Uterus (tissue), 2 donors: ENCODE measurements at regions not wholly inside any gene's neighbourhood (a gene's known extent, or its start where the extent isn't known, plus 50 kb on each side); places are given as distances from the start of the nearest gene placed in this dataset.

ENCODE experiments used
- POLR2A ChIP-seq, 2 donors: fragments of 450-650 bp; IDR thresholded peaks; one replicate each; pipeline ENCODE4 v1.6.1; 2016; ENCODE audit warnings: antibody characterized with exemption in 2 of 2, mild to moderate bottlenecking in 1 of 2, moderate library complexity in 1 of 2
- TF ChIP-seq, protein P1 (sequence below), 4 experiments: fragments of 200-600 bp in 2 of 4; fragments of 450-650 bp in 2 of 4; sonication (generic) in 2 of 4; IDR thresholded peaks; one replicate each; pipeline ENCODE4 v1.5.1; 2016 to 2019; ENCODE audit warnings: antibody characterized with exemption in 4 of 4, mild to moderate bottlenecking in 2 of 4, moderate library complexity in 1 of 4

DNA sequence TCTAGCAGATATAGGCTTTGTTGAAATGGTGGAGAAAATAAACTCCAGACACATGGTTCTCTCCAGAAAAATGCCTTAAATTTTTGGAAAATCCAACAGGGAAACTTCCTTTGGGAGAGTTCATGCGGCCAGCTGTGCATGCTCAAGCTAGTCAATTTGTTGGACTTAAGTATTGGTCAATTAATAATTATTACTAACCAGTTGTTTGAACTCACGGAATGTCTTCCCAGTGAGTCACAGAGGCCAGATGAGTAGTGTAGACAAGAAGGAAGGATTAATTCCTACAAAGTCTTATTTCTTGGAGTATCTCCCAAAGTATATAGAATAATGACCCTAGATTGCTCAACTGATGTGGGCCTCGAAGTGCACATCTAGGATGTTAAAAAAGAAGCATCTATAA is 103.6 kb downstream of the MACIR start:
- TF ChIP-seq, protein P1, sequence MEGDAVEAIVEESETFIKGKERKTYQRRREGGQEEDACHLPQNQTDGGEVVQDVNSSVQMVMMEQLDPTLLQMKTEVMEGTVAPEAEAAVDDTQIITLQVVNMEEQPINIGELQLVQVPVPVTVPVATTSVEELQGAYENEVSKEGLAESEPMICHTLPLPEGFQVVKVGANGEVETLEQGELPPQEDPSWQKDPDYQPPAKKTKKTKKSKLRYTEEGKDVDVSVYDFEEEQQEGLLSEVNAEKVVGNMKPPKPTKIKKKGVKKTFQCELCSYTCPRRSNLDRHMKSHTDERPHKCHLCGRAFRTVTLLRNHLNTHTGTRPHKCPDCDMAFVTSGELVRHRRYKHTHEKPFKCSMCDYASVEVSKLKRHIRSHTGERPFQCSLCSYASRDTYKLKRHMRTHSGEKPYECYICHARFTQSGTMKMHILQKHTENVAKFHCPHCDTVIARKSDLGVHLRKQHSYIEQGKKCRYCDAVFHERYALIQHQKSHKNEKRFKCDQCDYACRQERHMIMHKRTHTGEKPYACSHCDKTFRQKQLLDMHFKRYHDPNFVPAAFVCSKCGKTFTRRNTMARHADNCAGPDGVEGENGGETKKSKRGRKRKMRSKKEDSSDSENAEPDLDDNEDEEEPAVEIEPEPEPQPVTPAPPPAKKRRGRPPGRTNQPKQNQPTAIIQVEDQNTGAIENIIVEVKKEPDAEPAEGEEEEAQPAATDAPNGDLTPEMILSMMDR (IDR thresholded peaks at IDR 0.05) = no peak
- TF ChIP-seq POLR2A (IDR thresholded peaks at IDR 0.05) = no peak
